ENCODE measurements at regions not wholly inside any gene's neighbourhood (a gene's known extent, or its start where the extent isn't known, plus 50 kb on each side); places are given as distances from the start of the nearest gene placed in this dataset.

- TF ChIP-seq SUZ12 (IDR thresholded peaks at IDR 0.05; ENCODE audit: extremely low read depth, insufficient read depth, insufficient read length), result no peak
- no peak for TF ChIP-seq YY1 (IDR thresholded peaks at IDR 0.05; ENCODE audit: insufficient read depth, insufficient read length)
- no peak for TF ChIP-seq ZNF274 (IDR thresholded peaks at IDR 0.05; ENCODE audit: low read depth, low read length)
Observed at GRCh38 chr11:22520521-22520920, 105.1 kb downstream of the FANCF start.
